ENCODE measurements at regions not wholly inside any gene's neighbourhood (a gene's known extent, or its start where the extent isn't known, plus 50 kb on each side); places are given as distances from the start of the nearest gene placed in this dataset.
A peak's percentile ranks its signal among the peaks of the same experiment; 100 is the strongest.
"Not testable (repeated sequence)": the region's sequence is repeated elsewhere in the genome, so short reads cannot be mapped to it uniquely, and the experiment has no call there.

- peak; percentile 34 for DNase-seq
These were observed 924.3 kb upstream of the CDH10 start for GRCh38 chr5:25568989-25569625.

GRCh38 chr5:25568294-25568693 lies 923.5 kb upstream of the CDH10 start:
- no peak for DNase-seq

DNA sequence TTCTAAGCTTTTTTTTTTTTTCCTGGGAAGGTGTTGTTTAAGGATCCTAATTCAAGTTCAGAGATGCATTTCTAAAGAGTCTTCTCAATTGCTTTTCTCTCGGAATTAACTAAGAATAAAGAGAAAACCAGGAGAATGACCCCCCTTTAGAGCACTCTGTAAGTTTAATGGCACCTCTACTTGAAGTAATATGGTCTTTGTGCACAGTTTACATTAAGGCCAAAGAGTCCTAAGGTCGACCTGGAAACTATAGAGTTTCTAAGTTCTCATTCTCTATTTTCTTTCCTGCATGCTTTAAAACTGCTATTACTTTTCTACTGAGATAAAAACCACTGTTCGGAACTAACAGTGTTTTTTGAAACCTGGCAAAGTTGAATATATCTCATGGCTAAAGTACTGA lies 923.1 kb upstream of the CDH10 start:
- no peak for DNase-seq

DNA sequence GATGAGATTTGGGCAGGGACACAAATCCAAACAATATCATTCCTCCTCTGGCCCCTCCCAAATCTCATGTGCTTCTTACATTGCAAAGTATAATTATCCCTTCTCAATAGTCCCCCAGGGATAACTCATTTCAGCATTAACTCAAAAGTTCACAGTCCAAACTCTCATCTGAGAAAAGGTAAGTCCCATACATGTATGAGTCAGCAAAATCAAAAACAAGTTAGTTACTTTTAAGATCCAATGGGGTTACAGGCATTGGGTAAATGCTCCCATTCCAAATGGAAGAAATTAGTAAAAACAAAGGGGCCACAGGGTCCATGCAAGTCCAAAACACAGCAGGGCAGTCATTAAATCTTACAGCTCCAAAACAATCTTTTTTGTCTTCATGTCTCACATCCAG lies 917.9 kb upstream of the CDH10 start:
- no peak for DNase-seq

- no peak for DNase-seq
These were observed 909.3 kb upstream of the CDH10 start for GRCh38 chr5:25554077-25554476.

DNA sequence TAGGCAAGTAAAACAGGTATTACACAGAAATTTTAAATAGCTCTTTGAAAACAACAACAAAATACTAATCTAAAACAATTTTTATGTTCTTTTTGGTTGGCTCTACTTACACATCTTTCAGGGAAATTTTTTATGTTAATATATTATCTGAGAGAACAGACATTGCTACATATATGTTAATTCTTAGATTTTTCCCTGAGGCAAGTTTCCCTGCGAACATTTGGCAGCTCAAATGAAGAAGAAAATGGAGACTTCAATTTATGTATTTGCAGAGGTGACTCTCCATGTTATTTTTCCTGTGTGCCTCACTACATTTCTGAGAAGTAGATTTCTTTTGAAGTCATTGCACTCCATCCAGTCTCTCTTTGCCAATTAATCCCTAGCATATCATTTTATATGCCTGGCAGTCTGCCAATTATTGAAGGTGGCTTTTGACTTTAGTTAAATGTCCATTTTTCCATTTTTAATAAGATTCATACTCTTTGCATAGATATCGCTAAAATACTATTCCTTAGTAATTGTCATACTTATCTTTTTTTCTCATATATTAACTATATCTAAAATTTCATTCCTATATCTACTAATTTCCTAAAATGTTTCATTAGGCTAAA lies 908.2 kb upstream of the CDH10 start:
- DNase-seq = no peak

DNA sequence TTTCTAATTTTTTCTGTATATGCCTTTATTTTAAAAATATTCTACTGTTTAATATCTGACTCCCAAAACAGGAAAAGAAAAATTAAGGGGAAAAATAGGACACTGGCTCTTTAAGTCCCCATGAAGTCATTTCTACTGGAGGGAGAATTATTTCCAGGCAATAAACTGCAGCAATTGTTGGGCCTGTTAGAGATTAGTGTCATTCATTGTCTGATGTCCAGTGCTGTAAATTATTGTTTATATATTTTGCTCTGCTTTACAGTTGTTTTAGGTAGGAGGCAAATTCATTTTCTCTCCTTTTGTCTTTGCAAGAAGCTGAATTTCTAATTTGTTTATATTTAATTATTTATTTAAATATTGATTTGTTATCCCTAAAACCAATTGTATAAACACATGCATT lies 906.0 kb upstream of the CDH10 start:
- DNase-seq = no peak

DNA sequence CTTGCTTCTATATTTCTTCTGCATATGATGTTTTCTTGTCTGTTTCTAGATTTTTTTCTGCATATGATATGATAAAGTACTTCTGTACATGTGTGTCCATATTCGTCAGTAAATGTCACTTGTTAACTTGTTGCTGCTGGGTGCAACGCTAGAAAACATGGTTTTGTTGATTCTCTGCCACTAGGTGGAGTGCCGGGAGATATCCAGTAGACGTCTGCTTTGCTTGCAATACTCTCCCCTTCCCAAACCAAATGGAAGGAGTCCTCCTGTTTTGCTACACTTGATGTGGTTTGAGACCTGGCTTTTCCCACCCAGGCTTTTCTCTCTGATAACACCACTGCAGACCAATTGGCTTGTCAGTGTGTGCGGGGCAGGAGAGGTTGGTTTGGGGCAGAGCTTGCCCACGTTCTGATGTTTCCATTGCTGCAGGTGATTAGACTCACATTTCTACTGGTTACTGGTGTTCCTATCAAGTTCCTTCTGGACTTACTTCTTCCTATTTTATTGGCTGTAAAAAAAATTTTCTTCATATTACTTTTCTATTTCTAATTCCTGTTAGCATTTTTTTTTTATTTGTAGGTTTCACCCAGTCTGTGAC lies 900.0 kb upstream of the CDH10 start:
- DNase-seq = peak; percentile 46

- no peak for DNase-seq
These were observed 895.9 kb upstream of the CDH10 start for GRCh38 chr5:25540628-25541027.

DNA sequence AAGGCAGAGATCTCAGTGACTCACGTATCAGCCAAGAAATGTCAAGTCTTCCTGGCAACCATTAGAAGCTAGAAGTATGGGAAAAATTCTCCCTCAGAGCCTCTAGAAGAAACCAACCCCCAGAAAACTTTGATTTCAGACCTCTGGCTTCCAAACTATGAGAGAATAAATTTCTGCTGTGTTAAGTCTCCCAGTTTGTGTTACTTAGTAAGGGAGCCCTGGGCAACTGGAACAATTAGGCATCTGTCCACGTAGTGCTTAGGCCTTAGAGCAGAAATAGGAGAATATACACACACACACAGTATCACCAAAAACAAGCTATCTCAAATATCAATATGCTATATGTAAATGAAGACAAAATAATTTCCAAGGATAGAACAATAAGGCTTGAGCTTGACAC lies 894.8 kb upstream of the CDH10 start:
- DNase-seq = no peak

DNA sequence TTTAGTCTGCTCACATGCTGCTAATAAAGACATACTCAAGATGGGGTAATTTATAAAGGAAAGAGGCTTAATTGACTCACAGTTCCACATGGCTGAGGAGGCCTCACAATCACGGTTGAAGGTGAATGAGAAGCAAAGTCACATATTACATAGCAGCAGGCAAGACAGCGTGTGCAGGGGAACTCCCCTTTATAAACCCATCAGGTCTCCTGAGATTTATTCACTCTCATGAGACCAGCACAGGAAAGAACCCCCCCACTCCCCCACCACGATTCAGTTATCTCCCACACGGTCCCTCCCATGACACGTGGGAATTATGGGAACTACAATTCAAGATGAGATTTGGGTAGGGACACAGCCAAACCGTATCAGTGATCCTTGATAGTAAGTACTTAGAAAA lies 891.7 kb upstream of the CDH10 start:
- DNase-seq = not testable (repeated sequence)

DNA sequence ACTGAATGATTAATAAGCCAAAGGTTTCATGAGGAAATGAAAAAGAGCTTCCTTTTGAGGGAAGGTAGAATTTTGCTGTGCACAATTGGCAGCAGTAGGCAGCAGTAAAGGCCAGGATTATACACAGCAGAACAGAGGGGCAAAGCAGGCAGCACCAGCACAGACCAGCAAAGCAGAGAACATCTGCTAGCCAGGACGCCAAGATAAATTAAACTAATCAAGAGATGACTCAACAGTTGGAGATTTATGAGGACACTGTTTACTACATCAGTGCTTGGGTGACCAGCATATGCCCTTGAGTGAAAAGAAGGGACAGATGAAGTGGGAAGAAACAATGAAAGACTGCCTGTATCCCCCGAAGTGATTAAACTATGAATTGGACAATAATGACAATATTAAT lies 871.4 kb upstream of the CDH10 start:
- no peak for DNase-seq

- no peak for DNase-seq
These were observed 870.7 kb upstream of the CDH10 start for GRCh38 chr5:25515525-25515924.

GRCh38 chr5:25510692-25511091 lies 865.9 kb upstream of the CDH10 start:
- not testable (repeated sequence) for DNase-seq

DNA sequence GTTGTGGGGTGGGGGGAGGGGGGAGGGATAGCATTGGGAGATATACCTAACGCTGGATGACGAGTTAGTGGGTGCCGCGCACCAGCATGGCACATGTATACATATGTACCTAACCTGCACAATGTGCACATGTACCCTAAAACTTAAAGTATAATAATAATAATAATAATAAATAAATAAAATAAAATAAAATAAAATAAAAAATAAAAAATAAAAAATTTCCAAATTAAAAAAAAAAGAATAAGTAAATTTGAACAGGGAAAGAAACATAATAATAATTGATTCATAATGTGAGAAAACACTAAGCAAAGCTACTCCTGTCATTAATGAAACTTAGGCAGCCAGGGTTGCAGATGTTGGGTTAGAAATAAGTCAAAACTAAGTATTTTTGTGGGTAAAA lies 863.2 kb upstream of the CDH10 start:
- DNase-seq = not testable (repeated sequence)

GRCh38 chr5:25500635-25501034 lies 855.9 kb upstream of the CDH10 start:
- no peak for DNase-seq

- no peak for DNase-seq
These were observed 845.2 kb upstream of the CDH10 start for GRCh38 chr5:25489834-25490538.

- DNase-seq = no peak
These were observed 843.3 kb upstream of the CDH10 start for GRCh38 chr5:25488119-25488518.

DNA sequence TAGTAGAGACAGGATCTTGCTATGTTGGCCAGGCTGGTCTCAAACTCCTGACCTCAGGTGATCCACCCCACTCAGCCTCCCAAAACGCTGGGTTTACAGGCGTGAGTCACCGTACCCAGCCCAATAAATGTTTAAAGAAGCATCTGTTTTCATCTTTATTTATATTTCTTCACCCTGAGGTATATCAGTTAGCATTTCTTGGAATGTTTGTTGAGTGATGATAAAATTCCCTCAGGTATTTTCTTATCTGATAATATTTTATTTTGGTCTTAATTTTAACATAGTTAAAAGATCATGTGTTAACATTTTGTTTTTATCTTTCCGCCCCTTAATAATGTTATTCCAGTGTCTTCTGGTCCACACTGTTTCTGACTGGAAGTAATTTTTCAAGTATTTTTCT lies 839.6 kb upstream of the CDH10 start:
- no peak for DNase-seq

- DNase-seq = no peak
These were observed 836.7 kb upstream of the CDH10 start for GRCh38 chr5:25481463-25481862.

GRCh38 chr5:25459082-25459481 lies 814.3 kb upstream of the CDH10 start:
- no peak for DNase-seq

GRCh38 chr5:25458628-25459027 lies 813.9 kb upstream of the CDH10 start:
- no peak for DNase-seq

- no peak for DNase-seq
These were observed 808.7 kb upstream of the CDH10 start for GRCh38 chr5:25453500-25453899.

DNA sequence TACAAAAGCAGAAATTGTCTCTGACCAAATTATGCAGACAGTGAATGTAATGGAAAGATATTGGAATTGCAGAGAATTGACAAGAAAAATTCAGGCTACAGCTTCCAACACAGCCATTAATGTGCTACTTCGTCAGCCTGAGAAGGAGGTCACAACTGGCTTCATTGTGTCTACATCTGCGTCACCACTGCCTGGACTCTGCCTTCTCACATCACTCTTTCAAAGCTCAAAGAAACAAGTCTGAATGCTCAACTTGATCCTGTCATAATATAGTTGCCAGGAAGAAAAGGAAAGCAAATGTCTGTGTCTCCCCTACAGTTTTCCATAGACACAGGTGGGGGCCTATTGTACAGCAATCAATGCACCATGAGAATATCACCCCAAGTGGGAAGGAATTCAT lies 806.5 kb upstream of the CDH10 start:
- no peak for DNase-seq
